A673 (cell line): ENCODE measurements at regions not wholly inside any gene's neighbourhood (a gene's known extent, or its start where the extent isn't known, plus 50 kb on each side); places are given as distances from the start of the nearest gene placed in this dataset.

Experiments
- EZH2 ChIP-seq: fragments of 200-600 bp; sonication (generic); IDR thresholded peaks from 2 replicates; pipeline ENCODE4 v1.6.1; 2017; ENCODE audit warnings: borderline replicate concordance, low read depth, mild to moderate bottlenecking, mixed read lengths, antibody characterized with exemption, low read length; ENCODE audit not compliant: poor library complexity, severe bottlenecking
- TF ChIP-seq, protein P1 (sequence below): fragments of 300-800, 200-600 bp; sonication (generic); conservative IDR thresholded peaks from 2 replicates; pipeline ENCODE4 v1.5.1; 2017; ENCODE audit warnings: low read depth, mild to moderate bottlenecking, antibody characterized with exemption, low read length, moderate library complexity, mixed read lengths

DNA sequence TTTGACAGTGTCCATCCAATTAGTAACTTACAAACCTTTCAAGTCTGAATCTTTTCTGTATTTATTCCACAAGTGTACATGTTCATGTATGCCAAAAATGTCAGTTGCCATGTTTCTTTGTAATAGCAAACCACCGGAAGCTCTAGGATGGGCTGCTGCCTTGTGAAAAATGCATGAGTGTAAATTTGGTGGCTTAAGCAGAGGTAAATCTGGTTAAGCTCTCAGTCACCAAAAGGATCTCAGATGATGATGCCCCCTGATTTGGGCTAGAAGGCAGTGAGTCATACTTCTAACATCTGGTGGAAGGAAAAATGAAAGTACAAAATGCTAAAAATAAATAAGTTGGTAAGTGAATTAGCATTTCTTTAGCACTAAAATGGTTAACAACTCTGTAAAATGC is 567.5 kb downstream of the ELAVL2 start:
- TF ChIP-seq, protein P1, sequence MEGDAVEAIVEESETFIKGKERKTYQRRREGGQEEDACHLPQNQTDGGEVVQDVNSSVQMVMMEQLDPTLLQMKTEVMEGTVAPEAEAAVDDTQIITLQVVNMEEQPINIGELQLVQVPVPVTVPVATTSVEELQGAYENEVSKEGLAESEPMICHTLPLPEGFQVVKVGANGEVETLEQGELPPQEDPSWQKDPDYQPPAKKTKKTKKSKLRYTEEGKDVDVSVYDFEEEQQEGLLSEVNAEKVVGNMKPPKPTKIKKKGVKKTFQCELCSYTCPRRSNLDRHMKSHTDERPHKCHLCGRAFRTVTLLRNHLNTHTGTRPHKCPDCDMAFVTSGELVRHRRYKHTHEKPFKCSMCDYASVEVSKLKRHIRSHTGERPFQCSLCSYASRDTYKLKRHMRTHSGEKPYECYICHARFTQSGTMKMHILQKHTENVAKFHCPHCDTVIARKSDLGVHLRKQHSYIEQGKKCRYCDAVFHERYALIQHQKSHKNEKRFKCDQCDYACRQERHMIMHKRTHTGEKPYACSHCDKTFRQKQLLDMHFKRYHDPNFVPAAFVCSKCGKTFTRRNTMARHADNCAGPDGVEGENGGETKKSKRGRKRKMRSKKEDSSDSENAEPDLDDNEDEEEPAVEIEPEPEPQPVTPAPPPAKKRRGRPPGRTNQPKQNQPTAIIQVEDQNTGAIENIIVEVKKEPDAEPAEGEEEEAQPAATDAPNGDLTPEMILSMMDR: no peak
- no peak for TF ChIP-seq EZH2
